ENCODE measurements at regions not wholly inside any gene's neighbourhood (a gene's known extent, or its start where the extent isn't known, plus 50 kb on each side); places are given as distances from the start of the nearest gene placed in this dataset.
"Not testable (repeated sequence)": the region's sequence is repeated elsewhere in the genome, so short reads cannot be mapped to it uniquely, and the experiment has no call there.

- DNase-seq (ENCODE audit: low read depth) = not testable (repeated sequence)
These were observed 306.2 kb downstream of the PPP4R3C start for GRCh38 chrX:27156921-27157320.

GRCh38 chrX:27136325-27136724 is 326.8 kb downstream of the PPP4R3C start:
- DNase-seq (ENCODE audit: low read depth) = no peak

GRCh38 chrX:27132862-27133261 is 330.3 kb downstream of the PPP4R3C start:
- DNase-seq (ENCODE audit: low read depth) = no peak

- not testable (repeated sequence) for DNase-seq (ENCODE audit: low read depth)
These were observed 376.0 kb downstream of the PPP4R3C start for GRCh38 chrX:27087176-27087575.

DNA sequence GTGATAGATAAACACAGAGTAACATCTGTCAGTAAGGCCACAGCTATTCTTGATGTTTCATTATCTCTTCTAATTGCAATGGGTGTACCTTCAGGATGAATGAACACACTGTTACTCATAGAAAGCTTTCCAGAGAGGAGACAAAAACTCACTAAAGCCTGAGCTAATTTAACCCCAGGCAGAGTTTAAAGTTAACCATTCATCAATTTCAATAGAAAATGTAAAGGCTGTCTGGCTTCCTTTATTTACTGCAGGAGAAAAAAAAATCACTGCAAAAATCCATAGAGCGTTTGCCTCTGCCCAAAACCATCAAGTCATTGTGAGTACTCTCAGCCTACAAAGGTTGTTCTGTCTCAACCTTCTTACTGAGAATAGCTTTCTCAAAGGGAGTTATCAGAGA is 376.9 kb downstream of the PPP4R3C start:
- no peak for DNase-seq (ENCODE audit: low read depth)

- DNase-seq (ENCODE audit: low read depth) = no peak
These were observed 377.8 kb downstream of the PPP4R3C start for GRCh38 chrX:27085346-27085745.

DNA sequence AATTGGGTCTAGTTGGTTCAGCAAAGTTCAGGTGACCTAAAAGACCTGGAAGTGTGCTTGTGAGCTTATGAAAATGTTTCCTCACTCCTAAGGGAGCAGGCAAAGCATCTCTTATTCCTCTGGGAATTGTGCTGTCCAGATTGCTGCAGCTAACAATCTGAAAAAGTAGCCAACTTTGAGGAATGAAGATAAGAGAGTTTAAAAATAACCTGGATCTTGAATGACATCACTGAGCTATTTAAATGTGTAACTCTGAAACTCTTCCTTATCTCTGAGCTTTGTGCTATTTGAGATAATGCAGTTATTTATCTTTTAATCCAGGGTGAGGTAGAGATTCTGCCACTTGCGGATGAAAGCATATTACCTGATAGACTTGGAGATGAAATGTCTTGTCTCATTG is 384.8 kb downstream of the PPP4R3C start:
- no peak for DNase-seq (ENCODE audit: low read depth)

DNA sequence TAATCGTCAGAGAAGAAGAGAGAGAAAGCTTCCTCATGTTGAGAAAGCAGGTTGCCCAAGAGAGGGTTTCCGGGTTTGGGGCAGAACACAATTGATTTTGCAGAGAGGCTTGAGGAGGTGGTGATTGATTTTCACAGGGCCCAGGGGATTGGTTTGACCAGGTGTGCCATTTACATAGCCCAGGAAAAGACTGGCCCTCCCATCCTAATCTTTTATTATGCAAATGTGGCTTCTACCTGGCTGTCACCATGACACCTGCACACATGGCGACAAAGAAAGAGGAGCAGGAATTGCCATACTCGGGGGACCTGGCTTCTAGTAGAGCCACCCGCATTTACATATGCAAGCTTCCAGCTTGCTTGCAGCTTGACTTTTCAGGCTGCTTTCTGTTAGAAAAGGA is 405.3 kb downstream of the PPP4R3C start:
- DNase-seq (ENCODE audit: low read depth) = no peak

DNA sequence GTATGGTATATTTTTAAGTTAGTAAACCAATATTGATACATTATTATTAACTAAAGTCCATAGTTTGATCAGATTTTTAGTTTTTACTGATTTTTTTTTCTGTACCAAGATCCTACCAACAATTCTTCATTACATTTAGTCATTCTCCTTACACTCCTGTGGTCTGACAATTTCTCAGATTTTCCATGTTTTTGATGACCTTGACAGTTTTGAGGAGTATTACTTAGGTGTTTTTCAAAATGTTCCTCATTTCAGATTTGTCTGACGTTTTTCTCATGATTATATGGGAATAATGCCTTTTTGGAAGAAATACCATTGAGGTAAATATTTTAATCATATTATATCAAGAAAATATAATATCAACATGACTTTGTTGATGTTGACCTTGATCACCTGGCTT is 423.8 kb downstream of the PPP4R3C start:
- DNase-seq (ENCODE audit: low read depth) = no peak

DNA sequence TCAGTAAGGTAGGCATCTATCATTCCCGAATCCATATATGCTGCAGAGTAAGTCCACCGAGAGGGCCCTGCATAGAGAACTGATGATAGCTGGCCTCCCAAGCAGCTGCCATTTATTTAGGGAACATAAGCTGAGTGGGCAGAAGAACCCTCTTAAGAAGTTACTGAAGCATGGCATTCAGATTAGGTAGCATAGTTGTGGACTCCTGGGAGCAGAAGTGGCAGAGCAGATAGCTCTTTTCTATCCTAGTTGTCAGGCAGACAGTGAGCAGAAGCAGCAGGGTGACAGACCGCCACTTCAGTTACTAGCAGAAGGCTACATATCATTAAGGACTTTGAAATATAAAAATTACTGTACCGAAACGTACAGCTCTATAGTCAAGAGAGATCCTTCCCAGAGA is 454.7 kb downstream of the PPP4R3C start:
- DNase-seq (ENCODE audit: low read depth) = no peak

- DNase-seq (ENCODE audit: low read depth) = no peak
These were observed 463.5 kb downstream of the PPP4R3C start for GRCh38 chrX:26999634-27000033.

DNA sequence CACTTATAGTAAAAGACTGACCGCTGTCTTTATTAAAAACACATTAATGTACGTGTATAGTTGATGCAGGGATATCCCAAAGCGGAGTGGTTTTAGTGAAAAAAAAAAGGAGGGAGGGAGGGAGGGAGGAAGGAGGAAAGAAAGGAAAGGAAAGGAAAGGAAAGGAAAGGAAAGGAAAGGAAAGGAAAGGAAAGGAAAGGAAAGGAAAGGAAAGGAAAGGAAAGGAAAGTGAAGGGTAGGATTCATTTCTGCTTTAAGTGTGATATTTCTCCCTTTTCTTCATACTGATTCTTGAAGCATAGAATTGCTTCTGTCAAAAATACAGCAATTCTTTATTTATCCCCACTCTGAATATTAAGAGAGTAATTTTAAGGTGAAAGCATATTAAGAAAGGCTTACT is 504.9 kb downstream of the PPP4R3C start:
- no peak for DNase-seq (ENCODE audit: low read depth)

GRCh38 chrX:26954029-26954428 is 509.1 kb downstream of the PPP4R3C start:
- DNase-seq (ENCODE audit: low read depth) = no peak

DNA sequence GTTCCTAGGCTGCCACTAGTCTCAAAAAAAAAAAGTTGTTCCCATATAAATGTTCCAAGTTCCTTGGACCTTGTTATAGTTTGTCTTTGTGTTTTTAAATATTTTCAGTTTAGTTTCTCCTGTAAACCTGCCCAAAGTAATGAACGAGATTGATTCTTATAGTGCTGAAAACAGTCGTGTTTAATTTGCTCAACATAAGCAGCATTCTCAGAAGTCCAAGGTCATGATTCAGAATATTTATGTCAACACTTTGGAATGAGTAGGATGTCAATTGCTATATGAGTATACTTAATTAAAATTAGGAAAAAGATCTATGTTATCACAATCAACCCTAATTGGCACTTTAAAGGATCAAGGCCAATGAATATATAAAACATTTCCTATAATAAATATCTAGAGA is 510.9 kb downstream of the PPP4R3C start:
- DNase-seq (ENCODE audit: low read depth) = peak; percentile 1

GRCh38 chrX:26927419-26927818 is 535.7 kb downstream of the PPP4R3C start:
- no peak for DNase-seq (ENCODE audit: low read depth)

DNA sequence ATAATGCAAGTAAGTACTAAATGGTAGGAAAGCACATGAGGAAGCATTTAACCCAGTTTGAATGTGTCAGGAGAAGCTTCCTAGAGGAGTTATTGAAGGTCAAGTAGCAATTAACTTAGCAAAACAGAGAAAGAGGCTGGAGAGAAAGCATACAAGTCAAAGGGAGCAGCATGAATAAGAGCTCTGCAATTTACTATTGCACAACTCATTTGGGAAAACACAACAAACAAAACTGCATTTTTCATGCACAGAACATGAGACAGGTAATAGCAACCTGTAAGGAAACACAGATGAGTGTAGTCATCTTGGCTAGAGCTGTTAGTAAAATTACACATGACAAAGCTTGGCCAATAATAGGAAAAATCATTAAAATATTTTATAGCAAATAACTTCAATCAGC is 538.1 kb downstream of the PPP4R3C start:
- DNase-seq (ENCODE audit: low read depth) = peak; percentile 12

DNA sequence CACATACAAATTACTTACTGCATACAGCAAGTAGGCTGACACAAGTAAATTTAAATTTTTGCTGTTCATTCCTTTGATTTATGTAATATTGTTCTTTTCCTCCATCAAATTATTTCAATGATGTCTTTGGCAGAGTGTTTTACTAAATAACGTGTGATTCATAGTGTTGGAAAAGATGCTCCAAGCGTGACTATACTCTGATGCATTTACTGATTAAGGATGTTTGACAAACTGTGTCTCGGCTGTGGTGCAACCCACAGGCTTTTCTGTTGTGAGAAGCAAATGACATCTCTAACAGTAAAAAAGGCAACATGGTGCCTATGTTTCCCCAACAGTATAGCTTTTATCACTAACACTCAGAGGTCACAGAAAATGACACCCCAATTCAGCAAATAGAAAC is 540.9 kb downstream of the PPP4R3C start:
- DNase-seq (ENCODE audit: low read depth) = peak; percentile 64

GRCh38 chrX:26918631-26919030 is 544.5 kb downstream of the PPP4R3C start:
- peak; percentile 1 for DNase-seq (ENCODE audit: low read depth)

GRCh38 chrX:26916991-26917390 is 546.1 kb downstream of the PPP4R3C start:
- no peak for DNase-seq (ENCODE audit: low read depth)

- no peak for DNase-seq (ENCODE audit: low read depth)
These were observed 548.1 kb downstream of the PPP4R3C start for GRCh38 chrX:26915064-26915463.

- DNase-seq (ENCODE audit: low read depth) = peak; percentile 1
These were observed 548.9 kb downstream of the PPP4R3C start for GRCh38 chrX:26914232-26914631.

DNA sequence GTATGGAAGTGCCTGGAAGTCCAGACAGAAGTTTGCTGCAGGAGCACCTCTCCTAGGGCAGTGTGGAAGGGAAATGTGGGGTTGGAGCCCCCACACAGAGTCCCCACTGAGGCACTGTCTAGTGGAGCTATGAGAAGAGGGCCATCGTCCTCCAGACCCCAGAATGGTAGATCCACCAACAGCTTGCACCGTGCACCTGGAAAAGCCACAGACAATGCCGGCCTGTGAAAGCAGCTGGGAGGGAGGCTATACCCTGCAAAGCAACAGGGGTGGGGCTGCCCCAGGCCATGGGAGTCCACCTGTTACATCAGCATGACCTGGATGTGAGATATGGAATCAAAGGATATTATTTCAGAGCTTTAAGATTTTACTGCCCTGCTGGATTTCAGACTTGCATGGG is 551.4 kb downstream of the PPP4R3C start:
- DNase-seq (ENCODE audit: low read depth) = not testable (repeated sequence)

GRCh38 chrX:26909728-26910127 is 553.4 kb downstream of the PPP4R3C start:
- no peak for DNase-seq (ENCODE audit: low read depth)

DNA sequence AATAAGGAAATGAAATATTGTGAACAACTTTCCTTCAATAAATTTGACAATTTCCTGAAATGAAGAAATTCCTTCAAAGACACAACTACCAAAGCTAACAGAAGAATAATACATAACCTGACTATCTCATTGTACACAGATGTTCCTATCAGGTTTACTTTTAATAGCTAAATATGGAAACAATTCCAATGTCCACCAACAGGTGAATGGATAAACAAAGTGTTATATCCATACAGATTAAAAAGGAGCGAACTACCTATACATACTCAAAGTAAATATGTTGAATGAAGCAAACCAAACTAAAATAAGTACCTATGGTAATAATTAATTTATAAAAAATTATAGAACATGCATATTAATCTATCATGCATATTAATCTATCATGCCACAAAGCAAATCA is 554.9 kb downstream of the PPP4R3C start:
- no peak for DNase-seq (ENCODE audit: low read depth)

DNA sequence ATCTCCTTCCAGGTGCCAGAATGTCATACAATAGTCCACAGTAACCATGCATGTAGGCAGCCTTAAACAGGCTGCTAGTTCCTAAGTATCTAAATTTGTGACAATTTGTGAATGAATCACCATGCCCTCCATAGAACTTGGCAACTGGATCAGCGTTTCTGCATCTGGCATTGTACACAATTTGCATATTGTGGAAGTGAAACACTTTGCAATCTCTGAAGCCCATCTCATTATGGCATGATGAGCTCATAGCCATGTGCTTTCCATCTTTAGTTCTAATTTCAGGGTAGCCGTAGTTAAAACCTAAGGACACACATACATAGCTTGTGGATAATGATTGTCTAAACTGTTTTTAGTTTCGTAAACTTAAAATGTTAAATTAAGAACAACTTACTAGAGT is 573.6 kb downstream of the PPP4R3C start:
- DNase-seq (ENCODE audit: low read depth) = peak; percentile 67
